Amniotic epithelial cell (primary cell): ENCODE measurements at regions not wholly inside any gene's neighbourhood (a gene's known extent, or its start where the extent isn't known, plus 50 kb on each side); places are given as distances from the start of the nearest gene placed in this dataset.

Experiments used
- DNase-seq: peaks from one replicate; pipeline ENCODE4 v3.0.0-alpha.2; 2010; ENCODE audit warnings: low read depth

DNA sequence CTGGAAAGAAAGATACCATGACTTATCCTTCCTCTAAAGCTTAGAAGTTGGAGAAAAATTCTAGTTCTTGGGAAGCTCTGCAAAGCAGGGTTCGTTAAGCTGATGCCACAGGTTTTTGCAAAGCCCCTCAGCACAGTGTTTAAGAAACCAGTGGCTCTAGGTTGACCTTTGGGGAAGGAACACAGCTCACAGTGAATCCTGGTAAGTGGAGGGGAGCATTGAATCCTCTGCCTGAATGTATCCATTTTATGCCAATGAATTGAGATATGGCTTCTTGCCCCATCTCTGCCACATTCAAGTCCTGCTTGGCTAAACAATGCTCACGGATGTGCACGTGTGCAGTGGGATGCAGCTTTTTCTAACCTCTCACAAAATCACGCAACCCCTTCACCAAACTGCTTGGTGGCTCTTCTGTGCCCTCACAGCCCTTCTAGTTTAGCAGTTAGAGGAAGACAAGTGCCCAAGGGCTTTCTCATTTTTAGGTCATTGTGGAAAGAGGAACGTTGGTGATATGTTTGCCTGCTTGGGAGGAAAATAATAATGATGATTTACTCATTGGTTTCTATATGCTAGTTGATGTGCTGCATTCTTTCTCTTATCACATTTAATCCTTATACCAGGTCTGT is 111.3 kb downstream of the DAD1 start:
- no peak for DNase-seq

DNA sequence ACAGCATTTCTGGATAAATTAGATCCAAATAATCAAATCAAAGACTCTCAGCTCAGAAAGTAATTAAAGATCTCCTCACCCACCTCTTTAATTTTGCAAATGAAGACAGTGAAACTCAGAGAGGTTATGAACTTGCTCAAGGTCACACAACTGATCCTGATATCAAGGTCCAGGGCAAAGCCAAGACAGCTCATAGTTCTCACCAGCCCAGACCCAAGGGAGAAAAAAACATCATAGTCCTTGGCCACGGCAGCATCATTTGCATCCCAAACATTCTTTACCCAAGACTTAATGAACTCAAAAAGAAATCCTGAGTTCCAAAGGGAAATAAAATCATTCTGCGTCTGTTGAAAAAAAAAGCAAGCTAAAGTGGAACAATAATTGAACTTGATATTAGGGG is 112.1 kb downstream of the DAD1 start:
- no peak for DNase-seq

DNA sequence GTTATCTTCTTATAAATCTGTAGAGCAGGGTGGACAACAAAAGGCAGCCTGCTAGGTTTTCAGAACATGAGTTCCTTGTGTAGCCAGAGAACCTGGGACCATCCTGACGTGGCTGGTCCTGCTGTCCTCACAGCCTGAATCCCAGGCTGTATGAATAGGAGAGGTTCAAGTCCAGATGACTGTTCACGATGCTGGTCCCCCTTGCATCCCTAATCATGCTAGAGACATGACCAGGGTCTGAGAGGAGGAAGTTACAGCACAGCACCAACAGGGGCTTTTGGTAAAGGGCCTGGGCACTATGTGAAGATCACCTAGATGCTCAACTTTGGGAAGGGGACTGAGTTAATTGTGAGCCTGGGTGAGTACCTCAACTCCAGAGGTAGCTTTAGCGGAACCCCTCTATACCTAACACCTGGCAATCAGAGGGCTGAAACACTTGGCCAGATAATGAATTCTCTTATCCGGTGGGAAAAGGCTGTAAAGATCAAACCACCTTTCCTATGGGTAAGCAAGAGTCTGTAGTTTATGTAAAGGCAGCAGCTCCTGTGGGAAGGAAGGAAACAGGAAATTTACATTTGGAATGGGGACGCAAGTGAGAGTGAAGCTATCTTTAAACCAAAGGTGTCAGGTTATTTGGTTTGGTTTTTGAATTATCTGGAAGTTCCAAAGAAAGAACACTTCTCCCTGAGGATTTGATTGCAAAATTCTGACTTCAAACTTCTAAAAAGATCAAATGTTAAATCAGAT is 112.8 kb downstream of the DAD1 start:
- DNase-seq = no peak

- DNase-seq = no peak
Observed at GRCh38 chr14:22475381-22475780, 113.6 kb downstream of the DAD1 start.

DNA sequence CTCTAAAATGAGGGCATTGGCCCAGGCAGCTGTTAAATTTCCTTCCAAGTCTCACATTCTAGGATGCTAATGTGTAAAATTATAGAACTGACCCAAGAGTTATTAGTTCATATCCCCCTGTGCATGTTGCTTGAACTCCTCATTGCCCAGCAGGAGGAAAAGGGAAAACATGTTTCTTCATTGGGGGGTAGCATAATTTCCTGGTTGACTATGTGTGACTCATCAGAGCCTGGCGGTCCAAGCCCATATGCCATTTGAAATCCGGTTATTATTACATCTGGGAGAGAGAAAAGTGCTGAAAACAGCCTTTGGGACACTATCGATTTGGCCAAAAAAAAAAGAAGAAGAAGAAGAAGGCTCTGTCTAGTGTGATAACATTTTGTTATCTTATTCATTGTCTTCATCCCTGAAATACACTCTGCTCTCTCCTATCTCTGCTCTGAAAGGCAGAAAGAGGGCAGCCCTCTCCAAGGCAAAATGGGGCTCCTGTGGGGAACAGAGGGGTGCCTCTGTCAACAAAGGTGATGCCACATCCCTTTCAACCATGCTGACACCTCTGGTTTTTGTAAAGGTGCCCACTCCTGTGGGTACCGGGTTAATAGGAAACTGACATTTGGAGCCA is 114.2 kb downstream of the DAD1 start:
- DNase-seq = no peak

DNA sequence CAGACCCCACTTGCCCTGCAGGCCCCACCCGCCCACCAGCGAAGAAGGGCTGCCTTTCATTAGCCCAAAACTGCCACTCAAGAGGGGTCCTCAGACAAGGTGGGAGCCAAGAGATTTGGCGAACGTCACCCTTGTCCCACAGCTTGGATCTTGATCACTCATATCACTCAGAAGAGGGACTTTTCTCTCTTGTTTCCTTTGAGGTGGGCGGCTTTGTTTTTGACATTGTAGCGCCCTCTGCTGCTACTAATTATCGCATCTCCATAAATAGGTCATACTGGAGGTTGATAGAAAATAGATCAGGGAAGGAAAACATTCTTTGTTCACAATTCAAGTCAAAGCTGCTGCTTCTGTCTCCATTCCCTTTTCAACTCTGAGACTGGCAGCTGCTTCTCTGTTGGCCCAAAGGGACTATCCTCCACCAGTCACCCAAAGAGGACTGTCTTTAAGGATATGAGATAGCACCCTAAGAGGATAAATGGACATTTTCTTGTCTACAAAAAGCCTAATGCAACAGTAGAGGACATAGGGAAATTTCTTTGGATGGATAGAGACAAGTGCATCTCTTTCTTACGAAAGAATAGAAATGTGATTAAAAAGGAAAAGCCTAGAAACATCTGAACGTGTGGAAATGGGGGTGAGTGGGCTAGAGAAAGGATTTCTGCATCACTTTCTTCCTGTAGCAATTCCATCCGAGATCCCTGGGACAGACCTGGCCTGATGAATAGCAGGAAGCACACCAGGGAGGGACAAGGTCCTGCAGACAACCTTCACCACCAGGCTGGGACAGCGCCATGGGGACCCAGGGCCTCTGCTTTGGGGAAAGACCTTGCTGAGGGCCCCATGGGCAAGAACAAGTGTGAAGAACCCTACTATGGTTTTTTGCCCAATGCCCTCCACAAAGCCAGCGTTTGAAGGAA is 115.8 kb downstream of the DAD1 start:
- peak; percentile 46 for DNase-seq

DNA sequence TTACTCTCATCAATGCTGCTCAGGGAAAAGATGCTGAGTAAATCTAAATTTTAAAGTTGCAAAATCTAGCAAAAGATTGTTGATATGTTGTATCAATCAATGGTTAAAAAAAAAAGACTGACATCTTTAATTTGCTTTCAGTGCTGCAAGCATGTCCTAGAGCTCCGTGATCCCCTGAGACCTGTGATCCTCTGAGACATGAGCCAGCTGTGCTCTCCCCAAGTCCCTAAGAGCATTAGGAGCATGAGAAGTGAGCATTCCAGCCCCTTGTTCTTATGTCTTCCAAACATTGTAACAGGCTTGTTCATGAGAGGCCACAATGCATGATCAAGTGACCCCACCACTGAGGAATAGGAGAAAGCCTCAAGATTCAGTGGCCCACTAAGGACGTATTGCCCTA is 116.6 kb downstream of the DAD1 start:
- no peak for DNase-seq

- DNase-seq = peak; percentile 49
Observed at GRCh38 chr14:22471545-22472121, 117.4 kb downstream of the DAD1 start.

- DNase-seq = no peak
Observed at GRCh38 chr14:22469538-22470303, 119.3 kb downstream of the DAD1 start.

GRCh38 chr14:22468830-22469229 is 120.2 kb downstream of the DAD1 start:
- no peak for DNase-seq

DNA sequence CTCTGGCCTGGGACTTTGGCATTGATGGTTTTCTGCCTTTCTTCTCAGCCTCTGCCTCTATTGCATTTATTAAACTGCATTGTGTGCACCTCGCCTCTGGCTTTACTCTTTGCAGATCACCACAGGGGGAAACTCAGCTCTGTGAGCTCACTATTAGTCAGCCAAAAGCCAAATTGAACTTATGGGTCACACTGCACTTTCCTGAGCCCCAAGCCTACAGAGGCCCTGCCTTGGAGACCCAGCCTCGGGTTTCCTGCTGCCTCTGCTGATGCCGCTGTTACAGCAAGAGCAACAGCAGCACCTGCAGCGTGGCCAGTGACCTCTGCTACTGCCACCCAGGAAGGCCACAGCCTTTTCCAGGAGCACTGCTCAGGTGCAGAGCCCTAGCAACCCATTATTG is 122.5 kb downstream of the DAD1 start:
- no peak for DNase-seq

DNA sequence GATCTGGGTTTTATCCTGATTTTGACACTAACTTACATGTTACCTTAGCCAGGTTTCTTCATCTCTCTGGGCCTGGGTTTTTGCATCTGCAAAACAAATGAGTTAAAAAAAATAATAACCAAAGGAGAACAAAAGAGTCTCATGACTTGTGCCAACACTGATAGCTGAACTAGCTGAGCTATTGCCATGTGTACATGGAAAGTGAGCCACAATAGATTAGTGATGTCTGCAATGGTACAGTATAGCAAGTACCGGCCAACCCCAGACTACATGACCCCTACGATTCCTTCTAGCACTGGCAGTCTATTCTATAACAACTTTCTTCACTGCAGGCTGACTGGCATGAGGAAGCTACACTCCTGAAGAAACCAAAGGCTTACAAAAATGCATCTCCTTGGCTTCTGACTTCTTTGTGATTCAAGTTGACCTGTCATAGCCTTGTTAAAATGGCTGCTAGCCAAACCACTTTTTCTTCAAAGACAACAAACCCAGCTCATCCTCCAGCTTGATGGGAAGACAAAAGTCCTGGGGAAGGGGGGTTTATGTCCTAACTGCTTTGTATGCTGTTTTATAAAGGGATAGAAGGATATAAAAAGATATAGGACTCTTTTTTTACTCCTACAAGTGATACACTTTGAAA is 123.7 kb downstream of the DAD1 start:
- DNase-seq = no peak

GRCh38 chr14:22464422-22465142 is 124.4 kb downstream of the DAD1 start:
- no peak for DNase-seq

GRCh38 chr14:22463763-22464173 is 125.3 kb downstream of the DAD1 start:
- no peak for DNase-seq

DNA sequence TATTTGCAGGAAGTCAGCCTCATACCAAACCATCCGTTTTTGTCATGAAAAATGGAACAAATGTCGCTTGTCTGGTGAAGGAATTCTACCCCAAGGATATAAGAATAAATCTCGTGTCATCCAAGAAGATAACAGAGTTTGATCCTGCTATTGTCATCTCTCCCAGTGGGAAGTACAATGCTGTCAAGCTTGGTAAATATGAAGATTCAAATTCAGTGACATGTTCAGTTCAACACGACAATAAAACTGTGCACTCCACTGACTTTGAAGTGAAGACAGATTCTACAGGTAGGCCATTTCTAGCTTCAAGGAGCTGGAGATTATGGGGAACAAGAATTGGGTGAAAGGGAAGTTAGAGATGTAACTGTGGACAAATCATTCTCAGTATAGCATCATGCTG is 126.1 kb downstream of the DAD1 start:
- no peak for DNase-seq

DNA sequence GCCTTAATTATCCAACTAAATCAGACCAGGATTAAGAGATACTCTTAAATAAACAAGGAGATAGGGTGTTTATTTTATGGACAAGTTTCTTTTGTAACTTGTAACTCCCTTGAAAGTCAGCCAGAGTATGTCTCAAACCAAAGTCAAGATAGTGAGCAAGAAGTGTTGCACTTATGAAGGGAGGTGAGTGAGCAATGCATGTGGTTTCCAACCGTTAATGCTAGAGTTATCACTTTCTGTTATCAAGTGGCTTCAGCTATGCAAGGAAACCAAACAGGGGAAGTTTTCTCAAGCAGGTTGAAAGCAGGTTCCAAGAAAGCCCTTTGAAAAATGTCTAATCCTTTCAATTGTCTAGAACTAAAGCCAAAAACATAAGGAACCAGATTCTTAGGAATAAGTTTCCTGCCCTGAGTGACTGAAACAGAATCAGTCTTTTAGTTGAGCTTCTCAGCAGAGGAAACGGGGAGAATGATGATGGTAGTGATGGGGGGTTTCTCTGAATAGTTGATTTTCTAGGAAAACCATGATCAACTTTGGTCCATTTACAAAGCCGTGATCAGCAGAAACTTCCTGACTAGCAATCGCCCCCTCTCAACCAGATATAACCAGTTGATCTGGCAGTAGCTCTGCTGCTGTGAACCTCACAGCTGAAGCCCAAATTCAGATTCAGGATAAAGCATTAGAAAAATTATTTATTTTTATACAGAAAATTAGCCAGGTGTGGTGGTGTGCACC is 128.4 kb downstream of the DAD1 start:
- DNase-seq = peak; percentile 88

- no peak for DNase-seq
Observed at GRCh38 chr14:22458737-22459136, 130.3 kb downstream of the DAD1 start.

- no peak for DNase-seq
Observed at GRCh38 chr14:22456998-22457594, 131.9 kb downstream of the DAD1 start.

DNA sequence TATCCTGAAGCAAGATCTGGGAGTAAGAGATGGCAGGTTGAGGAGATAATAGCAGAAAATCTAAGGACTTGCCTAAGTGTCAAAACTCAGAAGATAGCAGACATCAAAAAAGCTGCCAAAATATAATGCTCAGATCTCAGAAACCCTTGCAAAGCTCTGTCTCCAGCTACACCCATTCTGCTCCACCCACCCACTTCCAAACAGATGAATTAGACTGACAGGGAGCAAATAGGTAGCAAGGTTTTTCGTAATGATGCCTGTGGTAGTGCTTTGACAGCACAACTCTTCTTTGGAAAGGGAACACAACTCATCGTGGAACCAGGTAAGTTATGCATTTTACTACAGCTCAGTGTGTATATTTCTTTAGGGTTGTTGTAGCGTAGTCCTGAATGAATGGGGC is 132.6 kb downstream of the DAD1 start:
- DNase-seq = no peak
